Neural cell (in vitro differentiated cells): ENCODE measurements at regions not wholly inside any gene's neighbourhood (a gene's known extent, or its start where the extent isn't known, plus 50 kb on each side); places are given as distances from the start of the nearest gene placed in this dataset.

Experiments
- H2AFZ ChIP-seq: fragments of 200-600, 300-800 bp; sonication (generic), shearing (Covaris generic); 2 replicates; pipeline ENCODE4 v1.6.0; 2014; ENCODE audit warnings: low read depth, mild to moderate bottlenecking, antibody characterized with exemption, low read length, moderate library complexity
- H3F3A ChIP-seq: fragments of 200-600 bp; shearing (Covaris generic); 2 replicates; pipeline ENCODE4 v1.6.1; 2016; ENCODE audit warnings: mild to moderate bottlenecking, moderate library complexity, mixed read lengths, antibody characterized with exemption, low read length; ENCODE audit not compliant: insufficient read depth, poor library complexity, severe bottlenecking
- H3K27ac ChIP-seq: fragments of 200-600, 300-800 bp; sonication (generic), shearing (Covaris generic); 2 replicates; pipeline ENCODE4 v1.5.1; 2014; ENCODE audit warnings: mild to moderate bottlenecking, low read length, moderate library complexity
- H3K27me3 ChIP-seq: fragments of 300-800, 200-600 bp; sonication (generic), shearing (Covaris generic); 2 replicates; pipeline ENCODE4 v1.6.0; 2014; ENCODE audit warnings: mild to moderate bottlenecking, low read depth, low read length, moderate library complexity; ENCODE audit not compliant: insufficient read depth
- H3K36me3 ChIP-seq: fragments of 300-800, 200-600 bp; sonication (generic), shearing (Covaris generic); 2 replicates; pipeline ENCODE4 v1.5.1; 2014; ENCODE audit warnings: mild to moderate bottlenecking, antibody characterized with exemption, low read length, moderate library complexity; ENCODE audit not compliant: insufficient read depth
- H3K4me2 ChIP-seq: fragments of 300-800, 200-600 bp; sonication (generic), shearing (Covaris generic); 2 replicates; pipeline ENCODE4 v1.6.0; 2014; ENCODE audit warnings: mild to moderate bottlenecking, low read length
- H3K4me3 ChIP-seq: fragments of 300-800, 200-600 bp; sonication (generic), shearing (Covaris generic); 2 replicates; pipeline ENCODE4 v1.5.1; 2014; ENCODE audit warnings: mild to moderate bottlenecking, low read length, moderate library complexity
- H3K79me2 ChIP-seq: fragments of 200-600 bp; shearing (Covaris generic); replicated peaks from 2 replicates; pipeline ENCODE4 v1.6.0; 2014; ENCODE audit warnings: mild to moderate bottlenecking, low read length, moderate library complexity; ENCODE audit not compliant: insufficient read depth
- H3K9ac ChIP-seq: fragments of 300-800, 200-600 bp; sonication (generic), shearing (Covaris generic); 2 replicates; pipeline ENCODE4 v1.6.1; 2016; ENCODE audit warnings: mild to moderate bottlenecking, low read length, mixed read lengths
- H3K9me2 ChIP-seq: fragments of 200-600 bp; shearing (Covaris generic); 2 replicates; pipeline ENCODE4 v1.6.1; 2016; ENCODE audit warnings: mild to moderate bottlenecking, low read length, mixed read lengths; ENCODE audit not compliant: insufficient read depth
- H3K9me3 ChIP-seq: fragments of 200-600, 300-800 bp; sonication (generic), shearing (Covaris generic); 2 replicates; pipeline ENCODE4 v1.6.1; 2016; ENCODE audit warnings: mild to moderate bottlenecking, mixed run types, low read length, moderate library complexity, mixed read lengths
- H4K20me1 ChIP-seq: fragments of 200-600 bp; shearing (Covaris generic); 2 replicates; pipeline ENCODE4 v1.6.1; 2016; ENCODE audit warnings: mild to moderate bottlenecking, mixed run types; ENCODE audit not compliant: insufficient read depth
- EP300 ChIP-seq: fragments of 450-650 bp; conservative IDR thresholded peaks from 2 replicates; pipeline ENCODE4 v1.6.1; 2014; ENCODE audit warnings: antibody characterized with exemption, mild to moderate bottlenecking, moderate library complexity; ENCODE audit not compliant: poor library complexity, severe bottlenecking
- EZH2 ChIP-seq: fragments of 200-600, 300-800 bp; shearing (Covaris generic), sonication (generic); IDR thresholded peaks from 2 replicates; pipeline ENCODE4 v1.6.1; 2014; ENCODE audit warnings: antibody characterized with exemption, low read length, borderline replicate concordance, mild to moderate bottlenecking; ENCODE audit not compliant: insufficient read depth, poor library complexity, severe bottlenecking
- MXI1 ChIP-seq: fragments of 450-650 bp; conservative IDR thresholded peaks from 2 replicates; pipeline ENCODE4 v1.6.1; 2014; ENCODE audit warnings: antibody characterized with exemption, mild to moderate bottlenecking; ENCODE audit not compliant: poor library complexity, severe bottlenecking
- POLR2AphosphoS5 ChIP-seq: IDR thresholded peaks from 2 replicates; pipeline ENCODE4 v1.6.1; 2012
- RAD21 ChIP-seq: fragments of 450-650 bp; conservative IDR thresholded peaks from 2 replicates; pipeline ENCODE4 v1.6.1; 2014; ENCODE audit warnings: antibody characterized with exemption, mild to moderate bottlenecking, moderate library complexity
- REST ChIP-seq: IDR thresholded peaks from 2 replicates; pipeline ENCODE4 v1.6.1; 2012; ENCODE audit warnings: borderline replicate concordance
- SMC3 ChIP-seq: fragments of 450-650 bp; conservative IDR thresholded peaks from 2 replicates; pipeline ENCODE4 v1.6.1; 2014; ENCODE audit warnings: antibody characterized with exemption, mild to moderate bottlenecking, moderate library complexity; ENCODE audit not compliant: poor library complexity
- TAF1 ChIP-seq: IDR thresholded peaks from 2 replicates; pipeline ENCODE4 v1.6.1; 2012; ENCODE audit warnings: low read depth
- TF ChIP-seq, protein P1 (sequence below): fragments of 450-650 bp; IDR thresholded peaks from 2 replicates; pipeline ENCODE4 v1.5.1; 2014; ENCODE audit warnings: antibody characterized with exemption, mild to moderate bottlenecking, moderate library complexity; ENCODE audit not compliant: poor library complexity, severe bottlenecking

DNA sequence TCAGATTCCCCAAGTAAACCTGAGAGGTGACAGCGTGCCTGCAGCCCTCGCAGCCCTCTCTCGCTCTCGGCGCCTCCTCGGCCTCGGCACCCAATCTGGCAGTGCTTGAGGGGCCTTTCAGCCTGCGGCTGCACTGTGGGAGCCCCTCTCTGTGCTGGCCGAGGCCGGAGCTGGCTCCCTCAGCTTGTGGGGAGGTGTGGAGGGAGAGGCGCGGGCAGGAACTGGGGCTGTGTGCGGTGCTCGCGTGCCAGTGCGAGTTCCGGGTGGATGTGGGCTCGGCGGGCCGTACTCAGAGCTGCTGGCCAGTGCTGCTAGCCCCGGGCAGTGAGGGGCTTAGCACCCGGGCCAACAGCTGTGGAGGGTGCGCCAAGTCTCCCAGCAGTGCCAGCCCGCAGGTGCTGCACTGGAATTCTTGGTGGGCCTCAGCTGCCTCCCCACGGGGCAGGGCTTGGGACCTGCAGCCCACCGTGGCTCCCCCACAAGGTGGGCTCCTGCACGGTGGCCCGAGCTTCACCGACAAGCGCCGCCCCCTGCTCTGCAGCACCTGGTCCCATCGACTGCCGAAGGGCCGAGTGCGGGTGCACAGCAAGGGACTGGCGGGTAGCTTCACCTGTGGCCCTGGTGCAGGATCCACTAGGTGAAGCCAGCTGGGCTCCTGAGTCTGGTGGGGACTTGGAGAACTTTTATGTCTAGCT, 809.7 kb upstream of the ADGRB3 start:
- Histone ChIP-seq H3K36me3 (no peaks in the 10 kb centered on the region), H3K9me2 (no peaks in the 10 kb centered on the region), H4K20me1 (no peaks in the 10 kb centered on the region), H3K27ac (no peak overlapping the region), H3K4me3 (no peak overlapping the region), H3F3A (no peaks in the 10 kb centered on the region), H3K9me3 (no peaks in the 10 kb centered on the region), H2AFZ (no peak overlapping the region), H3K79me2 (no peaks in the 10 kb centered on the region), H3K27me3 (no peaks in the 10 kb centered on the region), H3K9ac (no peak overlapping the region), H3K4me2 (no peak overlapping the region)
- TF ChIP-seq SMC3, result no peak

- no peaks in the 10 kb centered on the region for H3K27me3 ChIP-seq
Observed at GRCh38 chr6:67818322-67818721, 816.8 kb upstream of the ADGRB3 start.

More at GRCh38 chr6:67818322-67818721, 816.8 kb upstream of the ADGRB3 start:
- H3K9me2 ChIP-seq, result no peaks in the 10 kb centered on the region
- TF ChIP-seq TAF1 (no peak), EZH2 (no peak), REST (no peak), RAD21 (no peak), POLR2AphosphoS5 (no peak), MXI1 (no peak), SMC3 (no peak), EP300 (no peak)
- TF ChIP-seq, protein P1, sequence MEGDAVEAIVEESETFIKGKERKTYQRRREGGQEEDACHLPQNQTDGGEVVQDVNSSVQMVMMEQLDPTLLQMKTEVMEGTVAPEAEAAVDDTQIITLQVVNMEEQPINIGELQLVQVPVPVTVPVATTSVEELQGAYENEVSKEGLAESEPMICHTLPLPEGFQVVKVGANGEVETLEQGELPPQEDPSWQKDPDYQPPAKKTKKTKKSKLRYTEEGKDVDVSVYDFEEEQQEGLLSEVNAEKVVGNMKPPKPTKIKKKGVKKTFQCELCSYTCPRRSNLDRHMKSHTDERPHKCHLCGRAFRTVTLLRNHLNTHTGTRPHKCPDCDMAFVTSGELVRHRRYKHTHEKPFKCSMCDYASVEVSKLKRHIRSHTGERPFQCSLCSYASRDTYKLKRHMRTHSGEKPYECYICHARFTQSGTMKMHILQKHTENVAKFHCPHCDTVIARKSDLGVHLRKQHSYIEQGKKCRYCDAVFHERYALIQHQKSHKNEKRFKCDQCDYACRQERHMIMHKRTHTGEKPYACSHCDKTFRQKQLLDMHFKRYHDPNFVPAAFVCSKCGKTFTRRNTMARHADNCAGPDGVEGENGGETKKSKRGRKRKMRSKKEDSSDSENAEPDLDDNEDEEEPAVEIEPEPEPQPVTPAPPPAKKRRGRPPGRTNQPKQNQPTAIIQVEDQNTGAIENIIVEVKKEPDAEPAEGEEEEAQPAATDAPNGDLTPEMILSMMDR, result no peak
- H3K36me3 ChIP-seq, result no peaks in the 10 kb centered on the region
- H3K27ac ChIP-seq, result no peak overlapping the region
- no peaks in the 10 kb centered on the region for H3K9me3 ChIP-seq
- H3K4me2 ChIP-seq, result no peak overlapping the region
- H4K20me1 ChIP-seq, result no peaks in the 10 kb centered on the region
- no peaks in the 10 kb centered on the region for H3K79me2 ChIP-seq
- H2AFZ ChIP-seq, result no peak overlapping the region
- no peak overlapping the region for H3K9ac ChIP-seq
- no peaks in the 10 kb centered on the region for H3F3A ChIP-seq
- H3K4me3 ChIP-seq, result no peak overlapping the region
